Nephron progenitor cell (in vitro differentiated cells): ENCODE measurements at regions not wholly inside any gene's neighbourhood (a gene's known extent, or its start where the extent isn't known, plus 50 kb on each side); places are given as distances from the start of the nearest gene placed in this dataset.
"Not testable (repeated sequence)": the region's sequence is repeated elsewhere in the genome, so short reads cannot be mapped to it uniquely, and the experiment has no call there.

ENCODE experiments used
- DNase-seq: peaks from one replicate; pipeline ENCODE4 v3.0.0; 2021
- H3K27ac Mint-ChIP-seq: 2 replicates; pipeline ENCODE4 v1.8.0; 2021; ENCODE audit warnings: mild to moderate bottlenecking, moderate library complexity, mixed read lengths
- H3K27me3 Mint-ChIP-seq: 2 replicates; pipeline ENCODE4 v1.8.0; 2021; ENCODE audit warnings: mild to moderate bottlenecking, low read depth, mixed read lengths; ENCODE audit not compliant: poor library complexity
- H3K36me3 Mint-ChIP-seq: 2 replicates; pipeline ENCODE4 v1.8.0; 2021; ENCODE audit warnings: low read depth, mixed read lengths
- H3K4me1 Mint-ChIP-seq: 2 replicates; pipeline ENCODE4 v1.8.0; 2021; ENCODE audit warnings: mixed read lengths
- H3K4me3 Mint-ChIP-seq: 2 replicates; pipeline ENCODE4 v1.8.0; 2021; ENCODE audit warnings: mild to moderate bottlenecking, moderate library complexity, mixed read lengths
- H3K9me3 Mint-ChIP-seq: 2 replicates; pipeline ENCODE4 v1.8.0; 2021; ENCODE audit warnings: mild to moderate bottlenecking, moderate library complexity, mixed read lengths
- CTCF ChIP-seq: fragments of 200-600 bp; sonication (generic); IDR thresholded peaks from 2 replicates; pipeline ENCODE4 v1.5.0; 2021; ENCODE audit warnings: antibody characterized with exemption

DNA sequence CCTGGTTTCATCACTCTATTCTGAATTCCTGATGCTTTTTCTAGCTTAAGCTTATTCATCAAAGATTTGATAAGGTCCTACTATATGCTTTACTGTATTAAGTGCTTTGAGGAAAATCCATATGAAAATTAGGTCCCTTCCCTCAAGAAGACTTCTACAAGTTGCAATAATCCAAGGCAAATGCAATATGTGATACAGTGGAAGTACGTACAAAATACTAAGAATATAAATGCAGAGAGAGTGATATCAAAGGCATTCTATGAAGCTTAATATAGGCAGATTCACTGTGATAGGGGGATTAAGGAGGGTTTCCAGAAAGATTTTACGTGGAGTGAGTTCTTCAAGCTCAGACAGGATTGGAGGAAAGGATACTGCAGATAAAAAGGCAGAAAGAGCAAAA, 142.1 kb downstream of the C6orf118 start:
- DNase-seq = no peak
- H3K9me3 Mint-ChIP-seq = peaks cover 22% of the 10 kb centered on the region
- no peak overlapping the region for H3K27ac Mint-ChIP-seq
- no peak overlapping the region for H3K4me3 Mint-ChIP-seq
- H3K36me3 Mint-ChIP-seq = no peaks in the 10 kb centered on the region
- H3K27me3 Mint-ChIP-seq = no peaks in the 10 kb centered on the region
- TF ChIP-seq CTCF = no peak
- H3K4me1 Mint-ChIP-seq = no peaks in the 10 kb centered on the region

GRCh38 chr6:165163519-165163918, 145.9 kb downstream of the C6orf118 start:
- H3K27me3 Mint-ChIP-seq = no peaks in the 10 kb centered on the region
- peaks cover 22% of the 10 kb centered on the region for H3K9me3 Mint-ChIP-seq
- H3K4me3 Mint-ChIP-seq = no peak overlapping the region
- DNase-seq = no peak
- no peak overlapping the region for H3K27ac Mint-ChIP-seq
- H3K36me3 Mint-ChIP-seq = no peaks in the 10 kb centered on the region
- no peaks in the 10 kb centered on the region for H3K4me1 Mint-ChIP-seq
- no peak for TF ChIP-seq CTCF

DNA sequence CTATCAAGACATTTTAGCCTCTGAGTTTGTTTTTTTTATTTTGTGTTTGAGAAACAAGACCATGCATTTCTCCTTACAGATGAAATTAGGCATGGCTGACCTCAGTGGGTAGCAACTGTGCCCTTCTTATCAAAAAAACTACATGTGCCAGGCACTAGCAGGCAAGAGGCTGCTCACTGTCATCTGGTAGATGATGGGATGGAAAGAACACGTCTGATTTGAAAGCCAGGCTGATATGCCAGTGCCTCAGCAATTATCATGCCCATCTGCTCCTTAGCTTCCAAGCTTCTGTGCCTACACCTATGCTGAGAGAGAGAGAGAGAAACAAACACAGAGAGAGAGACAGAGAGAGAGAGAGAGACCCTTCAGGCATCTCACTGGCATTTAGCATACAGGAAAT, 149.9 kb downstream of the C6orf118 start:
- Mint-ChIP-seq H3K4me3 (no peak overlapping the region), H3K36me3 (no peaks in the 10 kb centered on the region), H3K9me3 (peaks cover 18% of the 10 kb centered on the region)

DNA sequence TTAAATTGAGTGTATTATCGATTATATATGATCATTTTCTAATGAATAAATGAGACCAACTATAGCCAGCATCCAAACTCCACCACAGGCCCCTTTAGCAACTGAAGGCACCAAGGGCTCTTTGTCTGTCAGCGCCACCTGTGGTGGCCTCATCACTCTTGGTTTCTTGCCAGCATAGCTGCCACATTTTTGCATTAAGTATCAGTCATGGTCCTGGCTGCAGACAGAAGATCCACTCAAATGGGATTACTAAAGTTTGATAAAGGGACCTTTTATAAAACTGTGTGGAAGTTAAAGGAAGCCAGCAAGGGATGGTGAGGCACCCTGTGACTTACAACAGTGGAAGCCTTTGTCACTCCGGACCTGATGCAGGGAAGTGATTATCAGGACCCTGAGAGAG, 162.9 kb downstream of the C6orf118 start:
- TF ChIP-seq CTCF = no peak
- Mint-ChIP-seq H3K4me3 (no peak overlapping the region), H3K4me1 (no peaks in the 10 kb centered on the region), H3K9me3 (peaks cover 15% of the 10 kb centered on the region), H3K36me3 (no peaks in the 10 kb centered on the region), H3K27ac (no peak overlapping the region), H3K27me3 (peaks cover 5% of the 10 kb centered on the region)
- DNase-seq = no peak

More for the DNA sequence above, 149.9 kb downstream of the C6orf118 start:
- H3K27ac Mint-ChIP-seq = no peak overlapping the region
- no peak for TF ChIP-seq CTCF
- no peak for DNase-seq
- H3K4me1 Mint-ChIP-seq = no peaks in the 10 kb centered on the region
- no peaks in the 10 kb centered on the region for H3K27me3 Mint-ChIP-seq

DNA sequence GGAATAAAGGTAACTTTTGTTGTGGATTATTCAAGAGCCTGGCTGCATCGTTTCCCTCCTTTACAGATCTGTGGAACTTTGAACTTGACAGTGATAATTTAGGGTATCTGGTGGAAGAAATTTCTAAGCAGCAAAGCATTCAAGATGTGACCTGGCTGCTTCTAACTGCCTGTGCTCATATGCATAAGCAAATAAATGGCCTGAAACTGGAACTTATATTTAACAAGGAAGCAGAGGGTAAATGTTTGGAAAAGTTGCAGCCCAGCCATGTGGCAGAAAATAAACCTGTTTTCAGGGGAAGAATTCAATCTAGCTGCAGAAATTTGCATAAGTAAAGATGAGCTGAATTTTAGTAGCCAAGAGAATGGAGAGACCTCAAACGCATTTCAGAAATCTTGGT, 173.5 kb downstream of the C6orf118 start:
- no peak for DNase-seq
- TF ChIP-seq CTCF = no peak
- H3K27ac Mint-ChIP-seq = no peak overlapping the region
- peaks cover 37% of the 10 kb centered on the region for H3K9me3 Mint-ChIP-seq
- no peaks in the 10 kb centered on the region for H3K27me3 Mint-ChIP-seq
- no peaks in the 10 kb centered on the region for H3K4me1 Mint-ChIP-seq
- no peaks in the 10 kb centered on the region for H3K36me3 Mint-ChIP-seq
- H3K4me3 Mint-ChIP-seq = no peak overlapping the region

DNA sequence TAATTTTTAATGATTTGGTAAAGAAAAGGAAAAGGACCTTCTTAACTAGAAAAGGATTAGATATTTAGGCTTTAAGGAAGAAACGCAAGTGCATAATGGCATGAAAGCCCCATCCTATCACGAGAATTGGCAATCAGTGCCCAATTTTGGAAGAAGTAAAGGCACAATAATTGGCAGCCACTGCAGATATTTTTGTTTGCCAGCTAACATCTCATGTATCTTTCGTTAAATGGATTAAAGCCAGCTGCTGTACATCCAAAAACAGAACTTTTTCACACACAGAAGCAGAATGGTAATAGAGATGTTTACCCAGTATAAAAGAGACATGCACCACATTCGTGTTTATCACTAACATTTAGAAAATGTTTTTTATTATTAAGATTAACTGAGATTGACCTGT, 180.3 kb downstream of the C6orf118 start:
- Mint-ChIP-seq H3K9me3 (no peaks in the 10 kb centered on the region), H3K27me3 (peaks cover 6% of the 10 kb centered on the region), H3K27ac (no peak overlapping the region), H3K4me3 (no peak overlapping the region), H3K4me1 (no peaks in the 10 kb centered on the region), H3K36me3 (no peaks in the 10 kb centered on the region)
- TF ChIP-seq CTCF = no peak
- DNase-seq = no peak

GRCh38 chr6:165127743-165128142, 181.7 kb downstream of the C6orf118 start:
- not testable (repeated sequence) for H3K36me3 Mint-ChIP-seq, H3K4me1 Mint-ChIP-seq, H3K27ac Mint-ChIP-seq, H3K9me3 Mint-ChIP-seq, DNase-seq, H3K4me3 Mint-ChIP-seq, H3K27me3 Mint-ChIP-seq

DNA sequence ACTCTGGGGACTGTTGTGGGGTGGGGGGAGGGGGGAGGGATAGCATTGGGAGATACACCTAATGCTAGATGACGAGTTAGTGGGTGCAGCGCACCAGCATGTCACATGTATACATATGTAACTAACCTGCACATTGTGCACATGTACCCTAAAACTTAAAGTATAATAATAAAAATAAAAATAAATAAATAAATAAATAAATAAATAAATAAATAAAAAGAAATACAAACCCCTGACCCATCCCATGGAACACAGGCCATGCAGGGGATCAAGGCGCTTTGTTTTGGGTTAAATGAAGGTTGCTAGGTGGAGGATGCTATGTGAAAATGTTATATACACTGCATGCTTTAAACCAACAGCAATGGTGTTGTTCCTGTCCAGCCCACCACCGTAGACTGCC, 184.7 kb downstream of the C6orf118 start:
- H3K9me3 Mint-ChIP-seq, H3K27me3 Mint-ChIP-seq, H3K36me3 Mint-ChIP-seq, H3K4me3 Mint-ChIP-seq, DNase-seq, H3K4me1 Mint-ChIP-seq, H3K27ac Mint-ChIP-seq: not testable (repeated sequence)
